Natural killer cell (primary cell): ENCODE measurements at regions not wholly inside any gene's neighbourhood (a gene's known extent, or its start where the extent isn't known, plus 50 kb on each side); places are given as distances from the start of the nearest gene placed in this dataset.

Source experiments
- ATAC-seq, 3 donors: fragments of 150-1000 bp in 2 of 3; fragments of 200-7000 bp in 1 of 3; cut with Tn5 transposase; 1 replicate in 1 of 3; 2 replicates in 2 of 3; pipeline ENCODE4 v1.10.0; 2021; ENCODE audit warnings: mild to moderate bottlenecking in 2 of 3, moderate library complexity in 2 of 3
- DNase-seq, 2 donors: peaks; one replicate each; pipeline versions ENCODE4 v3.0.0 to v3.0.0-alpha.2; 2013 to 2021; ENCODE audit warnings: mixed read lengths in 1 of 2
- H3K27ac ChIP-seq: one replicate; pipeline ENCODE4 v1.5.1; 2013; ENCODE audit warnings: mild to moderate bottlenecking, low read length
- H3K27me3 ChIP-seq: one replicate; pipeline ENCODE4 v1.6.1; 2013; ENCODE audit warnings: low read length; ENCODE audit not compliant: control insufficient read depth, insufficient read depth
- H3K36me3 ChIP-seq: one replicate; pipeline ENCODE4 v1.6.1; 2013; ENCODE audit warnings: low read length; ENCODE audit not compliant: control insufficient read depth, insufficient read depth
- H3K4me1 ChIP-seq: one replicate; pipeline ENCODE4 v1.6.1; 2013; ENCODE audit warnings: low read length; ENCODE audit not compliant: control insufficient read depth, insufficient read depth
- H3K4me3 ChIP-seq: one replicate; pipeline ENCODE4 v1.5.1; 2013; ENCODE audit warnings: low read length
- H3K9me3 ChIP-seq: one replicate; pipeline ENCODE4 v1.6.1; 2013; ENCODE audit warnings: low read length; ENCODE audit not compliant: control insufficient read depth, insufficient read depth
- H3K27ac Mint-ChIP-seq, 2 donors: one replicate each; pipeline ENCODE4 v1.8.0; 2022; ENCODE audit warnings: mild to moderate bottlenecking in 2 of 2, mixed read lengths in 2 of 2, moderate library complexity in 1 of 2
- H3K27me3 Mint-ChIP-seq, 2 donors: one replicate each; pipeline ENCODE4 v1.8.0; 2022; ENCODE audit warnings: low read depth in 2 of 2, mixed read lengths in 2 of 2
- H3K36me3 Mint-ChIP-seq: one replicate; pipeline ENCODE4 v1.8.0; 2022; ENCODE audit warnings: mixed read lengths
- H3K4me1 Mint-ChIP-seq, 2 donors: one replicate each; pipeline ENCODE4 v1.8.0; 2022; ENCODE audit warnings: mixed read lengths in 2 of 2
- H3K4me3 Mint-ChIP-seq: one replicate; pipeline ENCODE4 v1.8.0; 2022; ENCODE audit warnings: mild to moderate bottlenecking, moderate library complexity, mixed read lengths
- H3K9me3 Mint-ChIP-seq, 2 donors: one replicate each; pipeline ENCODE4 v1.8.0; 2022; ENCODE audit warnings: mixed read lengths in 2 of 2
- WGBS: methylation state at CpG from one replicate; pipeline ENCODE4 v1.1.7; 2013; ENCODE audit warnings: missing lambda C conversion rate; ENCODE audit not compliant: insufficient coverage; 5-methylcytosine and 5-hydroxymethylcytosine counted together
- intact Hi-C: fragments of 100-400 bp; cut with micrococcal nuclease; formaldehyde crosslinking; loops from one replicate; pipeline ENCODE4 v1.14.2; 2022
- TF ChIP-seq, protein P1 (sequence below): fragments of 200-600 bp; IDR thresholded peaks from one replicate; pipeline ENCODE4 v1.8.0; 2022; ENCODE audit warnings: antibody characterized with exemption

DNA sequence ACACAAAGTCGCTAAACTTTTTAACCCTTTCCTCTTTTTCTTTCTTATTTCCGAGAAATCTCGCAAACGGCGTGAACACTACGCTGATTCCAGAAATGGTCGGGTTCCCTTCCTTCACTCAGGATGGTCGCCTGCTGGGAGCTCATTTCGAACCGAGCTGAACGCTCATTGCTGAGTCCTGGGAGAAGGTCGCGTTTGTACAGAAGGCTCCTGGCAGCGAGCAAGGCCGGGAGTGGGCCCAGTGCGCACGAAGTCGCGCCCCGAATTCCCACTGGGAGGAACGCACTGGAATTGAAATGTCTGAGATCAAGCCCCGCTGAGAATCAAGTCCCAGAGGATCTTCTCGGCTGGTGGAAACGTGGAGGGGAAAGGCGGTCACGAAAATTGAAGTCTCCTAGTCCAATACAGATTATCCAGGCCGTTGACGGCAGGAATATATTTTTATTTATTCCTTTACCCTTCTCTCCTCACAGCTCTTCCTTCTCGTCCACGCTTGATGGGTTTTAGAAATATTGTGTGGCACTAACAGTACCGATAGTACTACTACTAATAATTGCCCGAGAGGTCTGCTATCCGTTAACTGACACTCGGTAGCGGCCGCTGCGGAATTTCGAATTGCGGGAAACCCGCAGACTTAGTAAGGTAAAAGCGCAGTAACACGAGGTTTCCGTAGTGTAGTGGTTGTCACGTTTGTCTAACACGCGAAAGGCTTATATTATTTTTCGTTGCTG lies 207.2 kb upstream of the ZNF184 start:
- peaks cover 7 to 9% of the 10 kb centered on the region in 2 donors for H3K4me1 Mint-ChIP-seq
- H3K27ac Mint-ChIP-seq = peak overlapping the region in 1 of 2 donors; percentile 57
- H3K27me3 ChIP-seq = peaks cover 52% of the 10 kb centered on the region
- peaks cover 60 to 80% of the 10 kb centered on the region in 2 donors for H3K27me3 Mint-ChIP-seq
- WGBS = 11% methylated on average over 45 of the region's 47 CpGs
- intact Hi-C loops = loop anchor here (5.0 to 10.0 kb wide), 2 partner anchors 128 to 385 kb away; no protein-coding TSS in a partner anchor
- H3K27ac ChIP-seq = no peak overlapping the region
- H3K4me3 Mint-ChIP-seq = no peak overlapping the region
- no peaks in the 10 kb centered on the region for H3K9me3 Mint-ChIP-seq
- TF ChIP-seq, protein P1, sequence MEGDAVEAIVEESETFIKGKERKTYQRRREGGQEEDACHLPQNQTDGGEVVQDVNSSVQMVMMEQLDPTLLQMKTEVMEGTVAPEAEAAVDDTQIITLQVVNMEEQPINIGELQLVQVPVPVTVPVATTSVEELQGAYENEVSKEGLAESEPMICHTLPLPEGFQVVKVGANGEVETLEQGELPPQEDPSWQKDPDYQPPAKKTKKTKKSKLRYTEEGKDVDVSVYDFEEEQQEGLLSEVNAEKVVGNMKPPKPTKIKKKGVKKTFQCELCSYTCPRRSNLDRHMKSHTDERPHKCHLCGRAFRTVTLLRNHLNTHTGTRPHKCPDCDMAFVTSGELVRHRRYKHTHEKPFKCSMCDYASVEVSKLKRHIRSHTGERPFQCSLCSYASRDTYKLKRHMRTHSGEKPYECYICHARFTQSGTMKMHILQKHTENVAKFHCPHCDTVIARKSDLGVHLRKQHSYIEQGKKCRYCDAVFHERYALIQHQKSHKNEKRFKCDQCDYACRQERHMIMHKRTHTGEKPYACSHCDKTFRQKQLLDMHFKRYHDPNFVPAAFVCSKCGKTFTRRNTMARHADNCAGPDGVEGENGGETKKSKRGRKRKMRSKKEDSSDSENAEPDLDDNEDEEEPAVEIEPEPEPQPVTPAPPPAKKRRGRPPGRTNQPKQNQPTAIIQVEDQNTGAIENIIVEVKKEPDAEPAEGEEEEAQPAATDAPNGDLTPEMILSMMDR = no peak
- no peak overlapping the region for H3K4me3 ChIP-seq
- H3K4me1 ChIP-seq = no peaks in the 10 kb centered on the region
- H3K36me3 Mint-ChIP-seq = peaks cover 12% of the 10 kb centered on the region
- ATAC-seq = no peak
- H3K9me3 ChIP-seq = peaks cover 18% of the 10 kb centered on the region
- DNase-seq = peak in 1 of 2 donors; percentile 20
- no peaks in the 10 kb centered on the region for H3K36me3 ChIP-seq

DNA sequence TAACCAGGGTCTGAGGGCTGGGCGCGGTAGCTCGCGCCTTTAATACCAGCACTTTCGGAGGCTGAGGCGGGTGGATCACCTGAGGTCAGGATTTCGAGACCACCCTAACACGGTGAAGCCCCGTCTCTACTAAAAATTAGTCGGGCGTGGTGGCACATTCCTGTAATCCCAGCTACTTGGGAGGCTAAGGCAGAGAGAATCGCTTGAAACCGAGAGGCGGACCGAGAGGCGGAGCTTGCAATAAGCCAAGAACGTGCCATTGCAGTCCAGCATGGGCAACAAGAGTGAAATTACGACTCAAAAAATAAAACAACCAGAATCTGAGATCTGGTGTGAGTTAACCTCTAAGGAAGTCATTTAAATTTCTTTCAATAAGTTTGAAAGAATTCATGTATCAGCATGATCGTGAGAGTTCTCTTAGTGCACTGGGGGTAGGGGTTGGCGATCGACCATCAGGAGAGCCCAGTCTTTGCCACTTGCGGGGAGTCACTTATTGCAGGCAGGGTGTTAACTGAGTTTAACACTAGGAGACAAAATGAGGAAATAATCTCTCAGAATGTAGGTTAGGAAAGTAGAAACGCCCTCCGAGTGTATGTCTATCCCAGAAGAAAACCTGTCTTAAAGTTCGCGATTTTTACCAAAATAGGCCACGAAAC lies 206.5 kb upstream of the ZNF184 start:
- H3K9me3 ChIP-seq = peaks cover 18% of the 10 kb centered on the region
- Mint-ChIP-seq H3K4me3 (peak overlapping the region; percentile 17), H3K9me3 (no peaks in the 10 kb centered on the region), H3K27me3 (peaks cover 60 to 83% of the 10 kb centered on the region in 2 donors), H3K4me1 (peaks cover 7 to 9% of the 10 kb centered on the region in 2 donors), H3K36me3 (peaks cover 12% of the 10 kb centered on the region), H3K27ac (peak overlapping the region in 1 of 2 donors; percentile 57)
- intact Hi-C loops = loop anchor here (5.0 to 10.0 kb wide), 2 partner anchors 127 to 385 kb away; no protein-coding TSS in a partner anchor
- no peaks in the 10 kb centered on the region for H3K36me3 ChIP-seq
- H3K4me1 ChIP-seq = no peaks in the 10 kb centered on the region
- WGBS = 12% methylated on average over 27 of the region's 27 CpGs
- no peak overlapping the region for H3K27ac ChIP-seq
- ATAC-seq (no peak), DNase-seq (no peak)
- H3K4me3 ChIP-seq = no peak overlapping the region
- TF ChIP-seq, protein P1 = no peak
- peaks cover 53% of the 10 kb centered on the region for H3K27me3 ChIP-seq

DNA sequence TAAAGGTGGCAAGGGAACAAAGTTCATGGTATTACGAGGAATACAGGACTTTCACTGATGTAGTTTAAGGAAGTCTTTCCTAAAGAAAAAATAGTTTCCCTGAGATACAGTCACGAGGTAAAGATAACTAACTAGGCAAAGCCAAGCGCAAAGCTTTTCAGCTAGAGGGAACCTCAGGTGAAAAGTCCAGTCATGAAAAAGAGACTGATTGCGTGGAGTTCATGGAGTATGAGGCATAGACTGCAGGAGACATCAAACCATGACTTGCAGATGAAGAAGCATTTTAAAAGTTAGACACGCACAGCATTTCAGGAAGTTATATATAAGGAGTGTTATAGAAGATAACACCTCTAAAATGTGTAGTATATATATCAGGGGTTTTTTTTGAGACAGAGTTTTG lies 205.6 kb upstream of the ZNF184 start:
- Histone ChIP-seq H3K4me1 (no peaks in the 10 kb centered on the region), H3K36me3 (no peaks in the 10 kb centered on the region), H3K9me3 (peaks cover 18% of the 10 kb centered on the region), H3K27me3 (peaks cover 62% of the 10 kb centered on the region), H3K27ac (no peak overlapping the region), H3K4me3 (no peak overlapping the region)
- Mint-ChIP-seq H3K4me3 (no peak overlapping the region), H3K9me3 (peaks cover under 1 to 2% of the 10 kb centered on the region in 2 donors), H3K4me1 (peaks cover 7 to 9% of the 10 kb centered on the region in 2 donors), H3K27ac (no peak overlapping the region), H3K27me3 (peaks cover 66 to 91% of the 10 kb centered on the region in 2 donors), H3K36me3 (peaks cover 21% of the 10 kb centered on the region)
- no peak for ATAC-seq
- TF ChIP-seq, protein P1 = no peak
- no peak for DNase-seq
- intact Hi-C loops = loop anchor here (5.0 to 10.0 kb wide), 2 partner anchors 126 to 384 kb away; no protein-coding TSS in a partner anchor
- WGBS = 38% methylated on average over 5 of the region's 5 CpGs
